Keratinocyte (primary cell): ENCODE measurements at regions not wholly inside any gene's neighbourhood (a gene's known extent, or its start where the extent isn't known, plus 50 kb on each side); places are given as distances from the start of the nearest gene placed in this dataset.

Experiments
- EZH2 ChIP-seq: IDR thresholded peaks from one replicate; pipeline ENCODE4 v1.6.1; 2012; ENCODE audit warnings: inconsistent platforms, mild to moderate bottlenecking, low read length, moderate library complexity
- TF ChIP-seq, protein P1 (sequence below), 3 experiments: IDR thresholded peaks in 1 of 3; conservative IDR thresholded peaks in 1 of 3; optimal IDR thresholded peaks in 1 of 3; 2 replicates in 2 of 3; 3 replicates in 1 of 3; pipeline versions ENCODE3 to v1.5.1; 2011; ENCODE audit warnings: low read length in 3 of 3, mild to moderate bottlenecking in 3 of 3, moderate library complexity in 2 of 3, control low read depth in 1 of 3, inconsistent platforms in 1 of 3; ENCODE audit not compliant: insufficient read depth in 2 of 3; ENCODE audit errors: extremely low read depth in 1 of 3

DNA sequence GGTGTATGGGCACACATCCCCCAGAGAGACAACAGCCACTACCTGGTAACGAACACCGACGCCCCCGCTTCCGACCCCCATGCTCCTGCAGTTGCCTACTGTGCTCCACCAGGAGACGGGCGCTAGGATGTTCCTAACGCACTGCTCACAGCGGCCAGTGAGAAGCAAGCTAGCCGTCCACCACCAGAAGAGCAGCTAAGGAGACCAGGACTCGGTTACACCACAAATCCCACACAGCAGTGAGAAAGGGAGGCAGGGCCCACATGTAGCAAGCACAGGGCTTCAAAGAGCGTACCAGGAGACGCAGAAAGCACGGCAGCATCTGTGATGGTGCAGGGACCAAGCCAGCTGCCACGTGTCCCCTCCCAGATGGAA is 117.0 kb downstream of the NCOR2 start:
- TF ChIP-seq, protein P1, sequence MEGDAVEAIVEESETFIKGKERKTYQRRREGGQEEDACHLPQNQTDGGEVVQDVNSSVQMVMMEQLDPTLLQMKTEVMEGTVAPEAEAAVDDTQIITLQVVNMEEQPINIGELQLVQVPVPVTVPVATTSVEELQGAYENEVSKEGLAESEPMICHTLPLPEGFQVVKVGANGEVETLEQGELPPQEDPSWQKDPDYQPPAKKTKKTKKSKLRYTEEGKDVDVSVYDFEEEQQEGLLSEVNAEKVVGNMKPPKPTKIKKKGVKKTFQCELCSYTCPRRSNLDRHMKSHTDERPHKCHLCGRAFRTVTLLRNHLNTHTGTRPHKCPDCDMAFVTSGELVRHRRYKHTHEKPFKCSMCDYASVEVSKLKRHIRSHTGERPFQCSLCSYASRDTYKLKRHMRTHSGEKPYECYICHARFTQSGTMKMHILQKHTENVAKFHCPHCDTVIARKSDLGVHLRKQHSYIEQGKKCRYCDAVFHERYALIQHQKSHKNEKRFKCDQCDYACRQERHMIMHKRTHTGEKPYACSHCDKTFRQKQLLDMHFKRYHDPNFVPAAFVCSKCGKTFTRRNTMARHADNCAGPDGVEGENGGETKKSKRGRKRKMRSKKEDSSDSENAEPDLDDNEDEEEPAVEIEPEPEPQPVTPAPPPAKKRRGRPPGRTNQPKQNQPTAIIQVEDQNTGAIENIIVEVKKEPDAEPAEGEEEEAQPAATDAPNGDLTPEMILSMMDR (optimal IDR thresholded peaks at IDR 0.05 in 1 of 3, IDR thresholded peaks at IDR 0.05 in 1 of 3, conservative IDR thresholded peaks at IDR 0.05 in 1 of 3; ENCODE audit: extremely low read depth in 1 of 3, insufficient read depth in 2 of 3, low read length in 3 of 3), result no peak
- TF ChIP-seq EZH2, result no peak
